OCI-LY1 (cell line): ENCODE measurements at regions not wholly inside any gene's neighbourhood (a gene's known extent, or its start where the extent isn't known, plus 50 kb on each side); places are given as distances from the start of the nearest gene placed in this dataset.

Experiments
- H2AFZ ChIP-seq: fragments of 200-600 bp; sonication (generic), shearing (Covaris generic); 2 replicates; pipeline ENCODE4 v1.6.0; 2014; ENCODE audit warnings: antibody characterized with exemption, mild to moderate bottlenecking, low read length
- H3F3A ChIP-seq: fragments of 200-600 bp; sonication (generic), shearing (Covaris generic); 2 replicates; pipeline ENCODE4 v1.6.0; 2014; ENCODE audit warnings: mild to moderate bottlenecking, antibody characterized with exemption, low read length, moderate library complexity; ENCODE audit not compliant: insufficient read depth
- H3K27ac ChIP-seq: fragments of 200-600 bp; sonication (generic); 2 replicates; pipeline ENCODE4 v1.5.1; 2014; ENCODE audit warnings: low read length, mixed run types, mild to moderate bottlenecking, low read depth; ENCODE audit not compliant: poor library complexity, severe bottlenecking
- H3K27me3 ChIP-seq: fragments of 200-600 bp; sonication (generic); 2 replicates; pipeline ENCODE4 v1.6.0; 2014; ENCODE audit warnings: antibody characterized with exemption, mild to moderate bottlenecking, low read length, moderate library complexity; ENCODE audit not compliant: insufficient read depth
- H3K36me3 ChIP-seq: fragments of 200-600 bp; sonication (generic); 2 replicates; pipeline ENCODE4 v1.6.1; 2014; ENCODE audit warnings: mild to moderate bottlenecking, antibody characterized with exemption, low read length, moderate library complexity, mixed read lengths; ENCODE audit not compliant: insufficient read depth
- H3K4me1 ChIP-seq: fragments of 200-600 bp; sonication (generic); 2 replicates; pipeline ENCODE4 v1.5.1; 2014; ENCODE audit warnings: mild to moderate bottlenecking, low read length, moderate library complexity; ENCODE audit not compliant: insufficient read depth, severe bottlenecking
- H3K4me2 ChIP-seq: fragments of 200-600 bp; sonication (generic), shearing (Covaris generic); 2 replicates; pipeline ENCODE4 v1.6.1; 2014; ENCODE audit warnings: low read length
- H3K4me3 ChIP-seq: fragments of 200-600 bp; sonication (generic); 2 replicates; pipeline ENCODE4 v1.5.1; 2014; ENCODE audit warnings: low read length, low read depth, mild to moderate bottlenecking, mixed read lengths; ENCODE audit not compliant: poor library complexity, severe bottlenecking
- H3K79me2 ChIP-seq: fragments of 200-600 bp; shearing (Covaris generic); 2 replicates; pipeline ENCODE4 v1.6.1; 2016; ENCODE audit warnings: mixed run types, low read length, mixed read lengths; ENCODE audit not compliant: insufficient read depth
- H3K9ac ChIP-seq: fragments of 200-600 bp; sonication (generic), shearing (Covaris generic); 2 replicates; pipeline ENCODE4 v1.6.1; 2014; ENCODE audit warnings: mild to moderate bottlenecking, low read length, mixed read lengths
- H3K9me2 ChIP-seq: fragments of 200-600 bp; sonication (generic), shearing (Covaris generic); 2 replicates; pipeline ENCODE4 v1.6.1; 2014; ENCODE audit warnings: low read depth, mild to moderate bottlenecking, low read length, mixed read lengths
- H3K9me3 ChIP-seq: fragments of 200-600 bp; shearing (Covaris generic); 2 replicates; pipeline ENCODE4 v1.6.1; 2014; ENCODE audit warnings: low read length, mixed read lengths
- H4K20me1 ChIP-seq: fragments of 200-600 bp; sonication (generic), shearing (Covaris generic); 2 replicates; pipeline ENCODE4 v1.6.0; 2016; ENCODE audit warnings: mild to moderate bottlenecking, low read length; ENCODE audit not compliant: insufficient read depth
- CTCF ChIP-seq: fragments of 200-600 bp; sonication (generic), shearing (Covaris generic); IDR thresholded peaks from 2 replicates; pipeline ENCODE4 v1.5.1; 2017; ENCODE audit warnings: mild to moderate bottlenecking, antibody characterized with exemption, low read length, moderate library complexity, mixed read lengths
- EZH2 ChIP-seq: fragments of 200-600 bp; sonication (generic), shearing (Covaris generic); IDR thresholded peaks from 2 replicates; pipeline ENCODE4 v1.8.0; 2017; ENCODE audit warnings: borderline replicate concordance, mixed run types, mild to moderate bottlenecking, antibody characterized with exemption, low read length, moderate library complexity, mixed read lengths

DNA sequence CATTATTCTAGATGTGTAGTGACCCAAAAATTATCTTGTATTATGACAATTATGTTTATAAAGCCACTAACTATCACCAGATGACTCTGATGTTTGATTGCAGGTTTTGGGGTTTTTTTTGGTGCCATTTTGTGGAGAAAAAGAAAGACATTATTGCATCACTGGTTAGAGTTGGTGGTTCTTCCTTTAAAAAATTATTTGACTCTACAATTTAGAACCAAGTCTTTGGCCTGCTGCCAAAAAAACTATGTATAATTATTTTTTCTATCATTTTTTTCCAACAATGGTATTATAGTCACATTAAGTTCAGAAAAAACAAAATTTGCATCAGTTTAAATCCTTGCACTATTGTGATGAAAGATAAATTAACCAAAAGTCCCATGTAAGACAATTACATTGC lies 258.6 kb upstream of the GRM7 start:
- no peaks in the 10 kb centered on the region for H3K9me3 ChIP-seq
- no peak for TF ChIP-seq EZH2
- TF ChIP-seq CTCF = no peak
- no peaks in the 10 kb centered on the region for H3K27me3 ChIP-seq
- H3K4me3 ChIP-seq = no peak overlapping the region
- H3K36me3 ChIP-seq = no peaks in the 10 kb centered on the region
- H3K9me2 ChIP-seq = no peaks in the 10 kb centered on the region
- no peaks in the 10 kb centered on the region for H3K4me1 ChIP-seq
- no peak overlapping the region for H3K4me2 ChIP-seq
- H4K20me1 ChIP-seq = no peaks in the 10 kb centered on the region
- no peak overlapping the region for H2AFZ ChIP-seq
- H3K79me2 ChIP-seq = no peaks in the 10 kb centered on the region
- no peak overlapping the region for H3K27ac ChIP-seq
- H3K9ac ChIP-seq = no peak overlapping the region
- H3F3A ChIP-seq = no peaks in the 10 kb centered on the region

DNA sequence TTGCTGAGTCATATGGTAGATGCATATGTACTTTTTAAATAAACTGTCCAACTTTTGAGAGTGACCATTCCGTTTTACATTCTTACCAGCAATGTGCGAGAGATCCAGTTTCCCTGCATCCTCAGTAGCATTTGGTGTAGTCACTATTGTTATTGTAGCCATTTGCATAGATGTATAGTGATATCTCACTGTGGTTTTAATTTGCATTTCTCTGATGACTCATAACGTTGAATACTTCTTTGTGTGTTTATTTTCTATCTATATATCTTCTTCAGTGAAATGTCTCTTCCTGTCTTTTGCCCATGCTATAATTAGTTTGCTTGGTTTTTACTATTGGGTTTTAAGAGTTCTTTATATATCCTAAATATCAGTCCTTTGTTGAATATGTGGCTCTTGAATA lies 255.7 kb upstream of the GRM7 start:
- no peaks in the 10 kb centered on the region for H3K27me3 ChIP-seq

GRCh38 chr3:6608843-6609242 lies 252.1 kb upstream of the GRM7 start:
- no peak overlapping the region for H2AFZ ChIP-seq
- H4K20me1 ChIP-seq = no peaks in the 10 kb centered on the region
- H3K36me3 ChIP-seq = no peaks in the 10 kb centered on the region
- no peak overlapping the region for H3K27ac ChIP-seq
- H3K9me2 ChIP-seq = no peaks in the 10 kb centered on the region
- H3K9me3 ChIP-seq = no peaks in the 10 kb centered on the region
- no peaks in the 10 kb centered on the region for H3K4me1 ChIP-seq
- TF ChIP-seq EZH2 (no peak), CTCF (no peak)
- H3K79me2 ChIP-seq = no peaks in the 10 kb centered on the region
- H3F3A ChIP-seq = no peaks in the 10 kb centered on the region
- H3K4me3 ChIP-seq = no peak overlapping the region
- H3K27me3 ChIP-seq = no peaks in the 10 kb centered on the region
- H3K9ac ChIP-seq = no peak overlapping the region
- no peak overlapping the region for H3K4me2 ChIP-seq

More for the DNA sequence above, 255.7 kb upstream of the GRM7 start:
- Histone ChIP-seq H3K9me3 (no peaks in the 10 kb centered on the region), H3F3A (no peaks in the 10 kb centered on the region), H4K20me1 (no peaks in the 10 kb centered on the region), H3K4me2 (no peak overlapping the region), H3K27ac (no peak overlapping the region), H2AFZ (no peak overlapping the region), H3K4me3 (no peak overlapping the region), H3K9ac (no peak overlapping the region), H3K36me3 (no peaks in the 10 kb centered on the region), H3K79me2 (no peaks in the 10 kb centered on the region), H3K4me1 (no peaks in the 10 kb centered on the region), H3K9me2 (no peaks in the 10 kb centered on the region)
- TF ChIP-seq CTCF (no peak), EZH2 (no peak)
